IMR-90 (cell line): ENCODE measurements at regions not wholly inside any gene's neighbourhood (a gene's known extent, or its start where the extent isn't known, plus 50 kb on each side); places are given as distances from the start of the nearest gene placed in this dataset.

Source experiments
- ATAC-seq: fragments of 200-7000 bp; cut with Tn5 transposase; 2 replicates; pipeline ENCODE4 v1.9.1; 2020; ENCODE audit warnings: low read depth, mild to moderate bottlenecking, moderate library complexity
- BruUV-seq: library from RNA; stranded (reverse); fragments of 400-500 nt; replicated peaks from 2 replicates; lab custom pipeline; 2021; lab: Mats Ljungman, UMichigan
- CTCF ChIA-PET: fragments of 300-600 bp; formaldehyde crosslinking; extraction: SDS; loops from one replicate; lab custom pipeline; 2021; ENCODE audit warnings: antibody characterized with exemption; lab: Yijun Ruan, JAX
- POLR2A ChIA-PET: fragments of 300-600 bp; sonication (Branson Sonifier 250); formaldehyde crosslinking; loops from one replicate; lab custom pipeline; 2022; ENCODE audit warnings: antibody characterized with exemption; ENCODE audit not compliant: unreplicated experiment; lab: Charles Lee
- DNase-seq: peaks from one replicate; pipeline ENCODE4 v3.0.0; 2013
- H2AFZ ChIP-seq: replicated peaks from 2 replicates; pipeline ENCODE3; 2013; ENCODE audit warnings: low read length, mild to moderate bottlenecking; ENCODE audit not compliant: poor library complexity
- H2AK5ac ChIP-seq: 2 replicates; pipeline ENCODE4 v1.6.1; 2013; ENCODE audit warnings: low read depth, low read length, inconsistent platforms
- H2AK9ac ChIP-seq: replicated peaks from 2 replicates; pipeline ENCODE3; 2013; ENCODE audit warnings: mild to moderate bottlenecking, low read depth, low read length, moderate library complexity; ENCODE audit not compliant: poor library complexity
- H2BK120ac ChIP-seq: 2 replicates; pipeline ENCODE4 v1.6.1; 2013; ENCODE audit warnings: low read depth, low read length, inconsistent platforms
- H2BK15ac ChIP-seq: 3 replicates; pipeline ENCODE4 v1.6.1; 2013; ENCODE audit warnings: low read depth, low read length, inconsistent platforms
- H2BK20ac ChIP-seq: 2 replicates; pipeline ENCODE4 v1.6.1; 2013; ENCODE audit warnings: low read depth, mild to moderate bottlenecking, inconsistent platforms, low read length, moderate library complexity
- H2BK5ac ChIP-seq: 2 replicates; pipeline ENCODE4 v1.6.1; 2013; ENCODE audit warnings: mild to moderate bottlenecking, low read depth, low read length, inconsistent platforms; ENCODE audit not compliant: poor library complexity, severe bottlenecking
- H3K14ac ChIP-seq: replicated peaks from 2 replicates; pipeline ENCODE4 v1.6.1; 2013; ENCODE audit warnings: low read depth, low read length, inconsistent platforms
- H3K18ac ChIP-seq: 2 replicates; pipeline ENCODE4 v1.6.1; 2013; ENCODE audit warnings: low read depth, low read length, control low read depth
- H3K23ac ChIP-seq: 2 replicates; pipeline ENCODE4 v1.6.1; 2013; ENCODE audit warnings: low read depth, low read length, inconsistent platforms
- H3K27ac ChIP-seq: 2 replicates; pipeline ENCODE4 v1.5.1; 2013; ENCODE audit warnings: mild to moderate bottlenecking, control low read depth, low read length; ENCODE audit not compliant: insufficient read depth
- H3K27me3 ChIP-seq: 2 replicates; pipeline ENCODE4 v1.6.1; 2013; ENCODE audit warnings: low read length; ENCODE audit not compliant: control insufficient read depth, insufficient read depth
- H3K36me3 ChIP-seq: 2 replicates; pipeline ENCODE4 v1.6.1; 2013; ENCODE audit warnings: low read length, mixed read lengths; ENCODE audit not compliant: control insufficient read depth, insufficient read depth
- H3K4ac ChIP-seq: 2 replicates; pipeline ENCODE4 v1.6.1; 2013; ENCODE audit warnings: low read depth, low read length, inconsistent platforms
- H3K4me1 ChIP-seq: 2 replicates; pipeline ENCODE4 v1.6.1; 2013; ENCODE audit warnings: low read length, mixed read lengths; ENCODE audit not compliant: control insufficient read depth, insufficient read depth
- H3K4me2 ChIP-seq: 2 replicates; pipeline ENCODE4 v1.6.1; 2013; ENCODE audit warnings: low read depth, mild to moderate bottlenecking, control low read depth, low read length, moderate library complexity
- H3K4me3 ChIP-seq: 2 replicates; pipeline ENCODE4 v1.5.1; 2013; ENCODE audit warnings: low read depth, mild to moderate bottlenecking, control low read depth, low read length, moderate library complexity; ENCODE audit not compliant: insufficient read depth
- H3K56ac ChIP-seq: 2 replicates; pipeline ENCODE4 v1.6.1; 2013; ENCODE audit warnings: low read length, inconsistent platforms; ENCODE audit not compliant: insufficient read depth; ENCODE audit errors: extremely low read depth
- H3K79me1 ChIP-seq, 2 experiments: 2 replicates each; pipeline ENCODE4 v1.6.1; 2013; ENCODE audit warnings: low read length in 2 of 2, inconsistent platforms in 1 of 2, low read depth in 1 of 2
- H3K9ac ChIP-seq: 2 replicates; pipeline ENCODE4 v1.6.1; 2013; ENCODE audit warnings: low read depth, low read length, control low read depth
- H3K9me1 ChIP-seq: 2 replicates; pipeline ENCODE4 v1.6.1; 2013; ENCODE audit warnings: low read length, inconsistent platforms; ENCODE audit not compliant: insufficient read depth
- H3K9me3 ChIP-seq: 2 replicates; pipeline ENCODE4 v1.6.1; 2013; ENCODE audit warnings: low read length; ENCODE audit not compliant: control insufficient read depth, insufficient read depth
- H4K20me1 ChIP-seq: 2 replicates; pipeline ENCODE4 v1.6.1; 2013; ENCODE audit warnings: low read length, inconsistent platforms; ENCODE audit not compliant: insufficient read depth
- H4K5ac ChIP-seq: 2 replicates; pipeline ENCODE4 v1.6.1; 2013; ENCODE audit warnings: mild to moderate bottlenecking, low read depth, low read length, control low read depth
- H4K8ac ChIP-seq, 2 experiments: 2 replicates each; pipeline ENCODE4 v1.6.1; 2013; ENCODE audit warnings: low read depth in 2 of 2, low read length in 2 of 2, control low read depth in 1 of 2, inconsistent platforms in 1 of 2
- H4K91ac ChIP-seq: 2 replicates; pipeline ENCODE4 v1.6.1; 2013; ENCODE audit warnings: low read depth, low read length, inconsistent platforms; ENCODE audit not compliant: insufficient read depth
- FOS ChIP-seq: fragments of 150-350 bp; IDR thresholded peaks from 2 replicates; pipeline ENCODE4 v1.6.1; 2016; ENCODE audit warnings: low read depth, low read length
- MAZ ChIP-seq: IDR thresholded peaks from 2 replicates; pipeline ENCODE4 v1.6.1; 2012; ENCODE audit warnings: low read depth, mild to moderate bottlenecking, low read length, improper control_type of control experiment, moderate library complexity, borderline replicate concordance
- MXI1 ChIP-seq: IDR thresholded peaks from 2 replicates; pipeline ENCODE4 v1.6.1; 2012; ENCODE audit warnings: low read depth, mild to moderate bottlenecking, low read length, moderate library complexity, borderline replicate concordance
- RAD21 ChIP-seq: IDR thresholded peaks from 2 replicates; pipeline ENCODE4 v1.6.1; 2012; ENCODE audit warnings: low read length, improper control_type of control experiment
- RFX5 ChIP-seq: IDR thresholded peaks from 2 replicates; pipeline ENCODE4 v1.8.0; 2012; ENCODE audit warnings: low read depth, mild to moderate bottlenecking, low read length, moderate library complexity
- WGBS, 2 experiments: methylation state at CpG; one replicate each; pipeline versions ENCODE4 v1.1.5 to v1.1.7; 2013; ENCODE audit warnings: missing lambda C conversion rate in 2 of 2; ENCODE audit not compliant: insufficient read length in 1 of 2; ENCODE audit errors: extremely low coverage in 2 of 2; 5-methylcytosine and 5-hydroxymethylcytosine counted together
- dilution Hi-C: fragments of 300-500 bp; cut with HindIII; formaldehyde crosslinking; loops from one replicate; pipeline ENCODE4 v1.14.3; 2018; ENCODE audit warnings: low sequenced_read_pairs; ENCODE audit not compliant: unreplicated experiment
- in situ Hi-C: fragments of 300-500 bp; cut with MboI; formaldehyde crosslinking; loops from 3 replicates; pipeline ENCODE4 v1.14.3; 2019; ENCODE audit warnings: low sequenced_read_pairs, inconsistent platforms, mixed read lengths
- intact Hi-C: fragments of 100-400 bp; cut with micrococcal nuclease; formaldehyde crosslinking; loops from 2 replicates; pipeline ENCODE4 v1.10.0; 2022

- TF ChIP-seq MXI1, result no peak
- no peak for TF ChIP-seq RAD21
- TF ChIP-seq FOS, result no peak
- no peak for TF ChIP-seq RFX5
Measured at GRCh38 chr11:116279511-116279910, 493.3 kb downstream of the BUD13 start (continued).

GRCh38 chr11:116278076-116278475 is 494.7 kb downstream of the BUD13 start:
- Histone ChIP-seq H3K56ac (no peak overlapping the region), H3K4me1 (no peaks in the 10 kb centered on the region), H2BK20ac (no peak overlapping the region), H2AK9ac (no peak overlapping the region), H4K91ac (no peak overlapping the region), H4K20me1 (no peaks in the 10 kb centered on the region), H3K14ac (no peak overlapping the region), H3K18ac (no peak overlapping the region), H3K4ac (no peak overlapping the region), H3K79me1 (no peaks in the 10 kb centered on the region), H2BK5ac (no peak overlapping the region), H3K23ac (no peak overlapping the region), H3K36me3 (no peaks in the 10 kb centered on the region), H2BK15ac (no peak overlapping the region), H3K27ac (no peak overlapping the region), H2AFZ (no peak overlapping the region), H3K27me3 (no peaks in the 10 kb centered on the region; the same call in 1 of the 2 replicates), H3K9me3 (no peaks in the 10 kb centered on the region), H3K9ac (no peak overlapping the region), H3K9me1 (no peaks in the 10 kb centered on the region), H4K8ac (no peak overlapping the region), H2AK5ac (no peak overlapping the region), H4K5ac (no peak overlapping the region), H3K4me3 (no peak overlapping the region), H2BK120ac (no peak overlapping the region), H3K4me2 (no peak overlapping the region)
- intact Hi-C loops (loop anchor here (5.0 kb wide), 1 partner anchor 1996 kb away; no protein-coding TSS in a partner anchor), in situ Hi-C loops (loop anchor here (25.0 kb wide), 1 partner anchor 1941 kb away; no protein-coding TSS in a partner anchor), dilution Hi-C loops (no loop called here)
- ChIA-PET POLR2A (no interaction called here), CTCF (no interaction called here)
- BruUV-seq, result no TSS peak
- no CpG with 5 or more reads among the region's 4 CpGs for WGBS, 2 experiments
- TF ChIP-seq RAD21 (no peak), MAZ (no peak), RFX5 (no peak)
- DNase-seq (no peak), ATAC-seq (no peak)
